Amniotic stem cell (primary cell): ENCODE measurements at regions not wholly inside any gene's neighbourhood (a gene's known extent, or its start where the extent isn't known, plus 50 kb on each side); places are given as distances from the start of the nearest gene placed in this dataset.
A peak's percentile ranks its signal among the peaks of the same experiment; 100 is the strongest.
"Not testable (repeated sequence)": the region's sequence is repeated elsewhere in the genome, so short reads cannot be mapped to it uniquely, and the experiment has no call there.

Source experiments
- DNase-seq: peaks from one replicate; lab custom pipeline; 2025; lab: John Stamatoyannopoulos, UW

- no peak for DNase-seq
Observed at GRCh38 chr4:33067221-33067620, 2347.1 kb downstream of the PCDH7 start.

- DNase-seq = no peak
Observed at GRCh38 chr4:33068539-33068938, 2348.4 kb downstream of the PCDH7 start.

GRCh38 chr4:33071535-33071934 lies 2351.4 kb downstream of the PCDH7 start:
- DNase-seq = no peak

- DNase-seq = no peak
Observed at GRCh38 chr4:33072298-33073089, 2352.3 kb downstream of the PCDH7 start.

GRCh38 chr4:33073811-33074210 lies 2353.6 kb downstream of the PCDH7 start:
- no peak for DNase-seq

- no peak for DNase-seq
Observed at GRCh38 chr4:33078145-33078544, 2358.0 kb downstream of the PCDH7 start.

GRCh38 chr4:33080275-33080674 lies 2360.1 kb downstream of the PCDH7 start:
- no peak for DNase-seq

GRCh38 chr4:33085709-33086108 lies 2365.5 kb downstream of the PCDH7 start:
- no peak for DNase-seq

GRCh38 chr4:33086331-33086925 lies 2366.3 kb downstream of the PCDH7 start:
- no peak for DNase-seq

- DNase-seq = no peak
Observed at GRCh38 chr4:33088713-33089112, 2368.5 kb downstream of the PCDH7 start.

GRCh38 chr4:33090910-33091309 lies 2370.7 kb downstream of the PCDH7 start:
- no peak for DNase-seq

GRCh38 chr4:33091961-33092360 lies 2371.8 kb downstream of the PCDH7 start:
- no peak for DNase-seq

- no peak for DNase-seq
Observed at GRCh38 chr4:33104273-33104672, 2384.1 kb downstream of the PCDH7 start.

- no peak for DNase-seq
Observed at GRCh38 chr4:33107814-33108213, 2387.6 kb downstream of the PCDH7 start.

- DNase-seq = no peak
Observed at GRCh38 chr4:33111117-33111516, 2390.9 kb downstream of the PCDH7 start.

- DNase-seq = no peak
Observed at GRCh38 chr4:33116871-33117270, 2396.7 kb downstream of the PCDH7 start.

- DNase-seq = no peak
Observed at GRCh38 chr4:33126002-33126401, 2405.8 kb downstream of the PCDH7 start.

GRCh38 chr4:33130662-33131061 lies 2410.5 kb downstream of the PCDH7 start:
- not testable (repeated sequence) for DNase-seq

GRCh38 chr4:33133723-33134122 lies 2413.6 kb downstream of the PCDH7 start:
- DNase-seq = no peak

- DNase-seq = no peak
Observed at GRCh38 chr4:33134366-33134765, 2414.2 kb downstream of the PCDH7 start.

- DNase-seq = no peak
Observed at GRCh38 chr4:33149658-33150524, 2429.7 kb downstream of the PCDH7 start.

- DNase-seq = no peak
Observed at GRCh38 chr4:33150525-33150910, 2430.3 kb downstream of the PCDH7 start.

- DNase-seq = peak; percentile 55
Observed at GRCh38 chr4:33160126-33160525, 2440.0 kb downstream of the PCDH7 start.
